Effector CD8-positive, alpha-beta T cell (primary cell): ENCODE measurements at regions not wholly inside any gene's neighbourhood (a gene's known extent, or its start where the extent isn't known, plus 50 kb on each side); places are given as distances from the start of the nearest gene placed in this dataset.

Experiments used
- DNase-seq: peaks from one replicate; lab custom pipeline; 2025; lab: John Stamatoyannopoulos, UW

GRCh38 chr2:122108186-122108585 lies 352.7 kb downstream of the TSN start:
- DNase-seq = no peak

GRCh38 chr2:122112216-122113005 lies 357.0 kb downstream of the TSN start:
- no peak for DNase-seq

GRCh38 chr2:122114421-122114820 lies 359.0 kb downstream of the TSN start:
- no peak for DNase-seq

GRCh38 chr2:122117371-122117770 lies 361.9 kb downstream of the TSN start:
- no peak for DNase-seq

GRCh38 chr2:122129399-122129798 lies 373.9 kb downstream of the TSN start:
- DNase-seq = no peak

- DNase-seq = no peak
Measured at GRCh38 chr2:122132147-122132691, 376.8 kb downstream of the TSN start.

- no peak for DNase-seq
Measured at GRCh38 chr2:122135021-122135937, 379.8 kb downstream of the TSN start.

GRCh38 chr2:122136056-122136455 lies 380.6 kb downstream of the TSN start:
- no peak for DNase-seq

- DNase-seq = no peak
Measured at GRCh38 chr2:122138561-122138960, 383.1 kb downstream of the TSN start.

- no peak for DNase-seq
Measured at GRCh38 chr2:122139739-122140420, 384.4 kb downstream of the TSN start.

GRCh38 chr2:122144884-122145283 lies 389.4 kb downstream of the TSN start:
- no peak for DNase-seq

GRCh38 chr2:122145856-122146255 lies 390.4 kb downstream of the TSN start:
- no peak for DNase-seq

GRCh38 chr2:122148128-122148767 lies 392.8 kb downstream of the TSN start:
- DNase-seq = no peak

- no peak for DNase-seq
Measured at GRCh38 chr2:122150524-122151280, 395.3 kb downstream of the TSN start.

GRCh38 chr2:122152571-122152970 lies 397.1 kb downstream of the TSN start:
- no peak for DNase-seq

- DNase-seq = no peak
Measured at GRCh38 chr2:122156176-122156890, 400.9 kb downstream of the TSN start.

- DNase-seq = no peak
Measured at GRCh38 chr2:122157158-122157557, 401.7 kb downstream of the TSN start.

GRCh38 chr2:122163617-122164016 lies 408.2 kb downstream of the TSN start:
- no peak for DNase-seq

GRCh38 chr2:122164964-122165363 lies 409.5 kb downstream of the TSN start:
- DNase-seq = no peak

- DNase-seq = no peak
Measured at GRCh38 chr2:122166820-122167219, 411.4 kb downstream of the TSN start.
